ENCODE measurements at regions not wholly inside any gene's neighbourhood (a gene's known extent, or its start where the extent isn't known, plus 50 kb on each side); places are given as distances from the start of the nearest gene placed in this dataset.
"Not testable (repeated sequence)": the region's sequence is repeated elsewhere in the genome, so short reads cannot be mapped to it uniquely, and the experiment has no call there.

DNA sequence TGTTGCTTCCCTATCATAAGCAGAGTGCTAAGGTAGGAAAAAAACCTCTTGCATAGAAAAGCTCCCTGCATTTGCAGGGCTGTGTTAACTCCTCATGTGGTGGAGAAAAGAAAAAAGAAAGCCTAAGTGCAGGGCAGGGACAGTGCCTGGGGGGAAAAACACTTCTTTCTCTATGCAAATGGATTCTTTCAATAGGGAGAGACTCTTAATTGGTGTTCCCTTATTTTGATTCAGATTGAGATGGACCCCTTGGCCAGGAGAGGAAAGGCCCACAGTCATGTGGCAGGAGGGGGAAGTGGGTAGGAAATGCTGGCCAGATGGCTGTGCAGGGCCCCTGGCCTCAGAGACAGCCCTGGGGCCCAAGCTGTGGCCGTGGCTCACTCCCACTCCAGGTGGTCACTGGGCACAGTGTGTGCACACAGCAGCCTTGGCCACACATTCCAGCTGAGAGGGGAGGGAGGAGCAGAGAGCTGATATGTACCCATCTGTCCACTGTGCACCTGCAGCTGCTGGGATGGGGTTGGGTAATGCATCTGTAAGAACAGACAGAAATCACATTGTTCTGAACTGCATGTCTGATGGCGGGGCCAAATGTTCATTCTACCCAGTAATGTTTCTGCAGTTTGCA lies 410.4 kb downstream of the DSC3 start:
- no peak for DNase-seq (ENCODE audit: low read depth in 2 of 2)

DNA sequence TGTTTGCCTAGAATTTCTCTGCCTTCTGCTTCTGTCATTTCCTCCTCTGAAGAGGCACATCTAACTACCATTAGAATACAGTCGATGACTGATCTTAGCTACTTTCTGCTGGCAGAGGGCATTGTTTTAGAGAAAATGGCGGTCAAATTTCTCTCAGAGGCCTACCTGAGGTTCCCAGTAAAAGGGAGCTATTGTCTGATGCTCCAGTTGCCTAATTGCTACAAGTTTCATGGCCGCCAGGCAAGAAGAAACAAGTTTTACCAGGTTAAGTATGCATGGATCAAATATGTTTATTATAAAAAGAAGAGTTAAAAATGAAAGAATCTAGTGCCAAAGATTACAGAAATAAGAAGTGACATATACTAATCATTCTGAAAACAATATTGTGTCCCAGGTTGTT lies 416.6 kb downstream of the DSC3 start:
- no peak for DNase-seq (ENCODE audit: low read depth in 2 of 2)

DNA sequence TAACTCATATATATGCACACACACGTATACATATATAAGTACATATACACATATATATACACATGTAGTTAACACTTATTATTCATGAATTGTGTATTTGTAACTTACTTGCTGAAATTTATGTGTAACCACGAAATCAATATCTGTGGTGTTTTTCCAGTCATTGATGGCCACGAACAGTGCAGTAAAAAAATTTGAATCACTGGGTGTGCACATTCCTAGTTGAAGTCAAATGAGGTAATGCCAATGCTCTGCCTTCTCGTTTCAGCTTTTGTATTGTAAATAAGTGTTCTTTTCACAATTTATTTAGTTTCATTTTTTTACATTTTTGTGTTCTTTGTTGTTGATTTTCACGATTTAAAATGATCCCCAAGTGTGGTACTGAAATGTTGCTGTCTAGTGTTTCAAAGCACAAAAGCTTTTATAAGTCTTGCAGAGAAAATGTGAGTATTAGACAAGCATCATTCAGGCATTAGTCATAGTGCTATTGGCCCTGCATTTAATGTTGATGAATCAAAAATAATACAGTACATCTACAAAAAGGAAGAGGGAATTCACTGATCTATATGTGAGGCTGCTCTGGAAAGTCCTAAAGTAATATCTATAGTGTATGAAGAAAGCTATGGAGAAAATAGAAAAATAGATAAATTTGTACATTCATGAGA lies 419.0 kb downstream of the DSC3 start:
- DNase-seq (ENCODE audit: low read depth in 2 of 2) = no peak

DNA sequence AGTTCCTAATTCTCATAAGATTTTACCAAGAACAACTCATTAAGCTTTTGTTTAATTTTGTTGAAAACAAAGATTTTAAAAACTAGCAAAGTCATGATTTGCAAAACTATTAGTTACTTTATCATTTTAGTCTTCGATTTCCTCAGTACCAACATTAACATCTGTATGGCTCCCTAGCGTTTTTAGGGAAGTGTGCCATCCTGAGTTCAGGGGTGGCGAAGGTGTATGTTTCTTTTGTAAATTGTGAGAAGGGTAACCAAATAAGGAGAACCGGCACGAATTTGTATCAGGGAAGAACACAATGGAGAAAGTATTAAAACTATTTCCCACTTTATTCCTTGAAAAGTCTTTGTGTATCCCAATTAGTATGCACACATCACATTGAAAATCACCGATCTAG lies 419.9 kb downstream of the DSC3 start:
- DNase-seq (ENCODE audit: low read depth in 2 of 2) = no peak

DNA sequence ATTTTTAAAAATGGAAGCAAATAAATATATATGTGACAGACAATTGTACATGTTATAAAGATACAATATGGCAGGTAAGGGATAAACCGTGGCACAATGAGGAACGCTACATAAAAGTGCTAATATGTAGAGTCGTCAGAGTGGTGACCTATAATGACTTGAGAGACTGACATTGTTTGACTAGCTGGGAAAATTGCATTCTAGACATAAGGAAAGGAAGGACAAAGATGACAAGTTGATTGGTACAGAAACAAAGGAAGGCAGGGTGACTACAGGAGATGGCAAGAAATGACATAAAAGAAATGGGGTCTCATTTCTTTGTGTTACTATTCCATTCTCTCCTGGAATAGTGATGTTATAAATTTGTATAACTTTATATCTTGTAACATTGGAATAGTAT lies 420.4 kb downstream of the DSC3 start:
- no peak for DNase-seq (ENCODE audit: low read depth in 2 of 2)

DNA sequence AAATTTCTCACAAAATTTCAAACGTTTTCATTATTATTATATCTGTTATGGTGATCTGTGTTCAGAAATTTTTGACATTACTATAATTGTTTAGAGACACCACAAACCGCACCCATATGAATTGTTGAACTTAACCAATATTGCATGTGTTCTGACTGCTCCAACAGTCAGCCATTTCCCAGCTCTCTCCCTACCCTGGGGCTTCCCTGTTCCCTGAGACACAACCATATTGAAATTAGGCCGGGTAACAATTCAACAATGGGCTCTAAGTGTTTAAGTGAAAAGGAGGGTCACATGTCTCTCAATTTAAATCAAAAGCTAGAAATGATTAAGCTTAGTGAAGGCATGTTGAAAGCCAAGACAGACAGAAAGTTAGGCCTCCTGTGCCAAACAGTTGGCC lies 424.0 kb downstream of the DSC3 start:
- DNase-seq (ENCODE audit: low read depth in 2 of 2) = no peak

DNA sequence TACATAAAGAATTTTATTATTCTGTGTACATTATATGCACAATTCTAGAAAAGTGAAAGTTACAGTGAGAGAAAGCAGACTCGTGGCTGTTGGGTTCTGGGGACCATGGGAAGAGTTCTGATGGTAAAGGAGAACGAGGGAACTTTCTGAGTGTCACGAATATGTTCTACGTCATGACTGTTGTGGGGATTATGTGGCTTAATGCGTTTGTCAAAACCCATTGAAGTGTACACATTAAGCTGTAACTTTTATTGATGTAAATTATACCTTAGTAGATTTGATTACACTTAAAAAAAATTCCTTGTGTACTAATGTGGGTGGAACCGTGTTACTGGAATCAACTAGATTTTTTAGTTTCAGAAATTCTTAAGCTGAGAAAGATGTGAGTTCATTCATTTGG lies 426.1 kb downstream of the DSC3 start:
- DNase-seq (ENCODE audit: low read depth in 2 of 2) = no peak

DNA sequence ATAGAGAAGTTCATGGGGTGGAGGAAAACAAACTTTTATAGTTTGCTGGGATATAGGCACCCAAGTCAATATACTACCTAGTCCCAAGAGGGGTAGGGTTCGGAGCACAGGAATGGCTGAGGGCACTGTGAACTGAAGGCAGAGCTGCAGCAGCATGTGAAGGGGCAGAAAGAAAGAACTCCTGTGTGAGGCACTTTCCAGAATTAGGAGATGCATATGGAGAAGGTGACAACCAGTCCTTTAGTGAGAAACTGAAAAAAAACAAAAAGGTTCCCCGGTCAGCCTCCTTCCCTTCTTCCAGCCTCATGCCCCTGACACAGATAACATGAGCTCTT lies 429.1 kb downstream of the DSC3 start:
- no peak for DNase-seq (ENCODE audit: low read depth in 2 of 2)

DNA sequence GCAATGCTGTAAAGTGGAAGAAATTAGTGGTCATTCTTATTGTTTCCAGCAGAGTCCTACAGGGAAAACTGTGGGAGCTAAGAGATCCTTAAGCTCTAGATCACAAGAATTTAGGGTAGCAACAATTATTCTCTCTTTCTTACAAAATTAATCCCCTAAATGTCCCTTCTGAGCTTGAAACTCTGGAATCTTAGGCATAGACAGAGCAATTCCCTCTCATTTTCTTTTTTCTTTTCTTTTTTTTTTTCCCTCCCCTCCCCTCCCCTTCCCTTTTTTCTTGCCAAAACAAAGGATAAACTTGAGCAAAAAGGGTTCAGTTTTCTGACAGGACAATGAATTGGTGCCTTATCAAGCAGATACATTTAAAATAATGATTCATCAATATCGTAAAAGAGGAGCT lies 441.0 kb downstream of the DSC3 start:
- no peak for DNase-seq (ENCODE audit: low read depth in 2 of 2)

DNA sequence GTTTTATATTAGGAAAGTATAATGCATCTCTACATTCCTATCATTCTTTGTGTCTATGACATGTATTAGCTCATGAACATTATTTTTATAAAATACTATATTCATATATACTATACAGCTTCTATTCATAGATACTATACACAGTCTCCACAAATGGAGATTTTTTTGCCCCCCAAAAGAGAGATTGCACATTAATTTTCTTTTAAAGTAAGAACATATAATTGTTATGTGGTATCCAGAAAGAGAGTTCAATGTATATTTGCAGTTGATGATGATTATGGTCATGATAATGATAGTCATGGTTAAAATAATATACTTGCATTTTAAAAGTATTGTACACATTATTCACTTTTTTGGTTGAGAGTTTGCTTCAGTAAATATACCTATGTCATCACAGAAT lies 445.3 kb downstream of the DSC3 start:
- no peak for DNase-seq (ENCODE audit: low read depth in 2 of 2)

DNA sequence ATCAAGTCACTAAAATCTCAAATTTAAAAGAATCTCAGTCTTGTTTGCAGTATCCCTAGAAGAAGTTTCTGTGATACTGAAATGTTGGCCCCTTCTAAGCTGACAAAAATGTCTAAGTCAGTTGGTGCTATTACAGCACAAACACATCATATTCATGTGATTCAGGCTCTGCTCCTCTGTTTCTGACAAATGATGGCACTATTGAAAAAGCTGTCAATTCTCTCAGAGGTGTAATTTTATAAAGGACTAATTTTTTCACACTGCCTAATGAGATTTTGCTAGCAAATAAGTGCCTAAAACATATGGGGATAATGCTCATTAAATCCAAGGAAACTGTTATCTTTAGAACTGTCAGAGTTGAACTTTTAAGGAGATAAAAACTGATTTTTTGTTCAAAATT lies 445.9 kb downstream of the DSC3 start:
- DNase-seq (ENCODE audit: low read depth in 2 of 2) = no peak

DNA sequence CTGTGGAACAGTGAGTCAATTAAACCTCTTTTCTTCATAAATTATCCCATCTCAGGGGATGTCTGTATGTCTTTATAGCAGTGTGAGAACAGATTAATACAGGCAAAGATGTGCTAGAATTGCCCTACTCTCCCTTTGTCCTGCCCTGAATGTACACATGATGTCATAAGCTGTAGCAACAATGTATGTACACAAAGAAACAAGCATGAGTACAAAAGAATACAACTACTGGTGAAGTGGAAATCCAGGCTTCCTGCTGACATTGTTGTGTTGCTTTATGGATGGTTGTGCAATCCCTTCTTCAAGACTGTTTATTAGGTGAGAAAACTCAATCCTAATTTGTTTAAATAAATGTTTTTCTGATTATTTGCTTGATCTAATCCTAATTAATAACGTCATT lies 446.6 kb downstream of the DSC3 start:
- DNase-seq (ENCODE audit: low read depth in 2 of 2) = no peak

DNA sequence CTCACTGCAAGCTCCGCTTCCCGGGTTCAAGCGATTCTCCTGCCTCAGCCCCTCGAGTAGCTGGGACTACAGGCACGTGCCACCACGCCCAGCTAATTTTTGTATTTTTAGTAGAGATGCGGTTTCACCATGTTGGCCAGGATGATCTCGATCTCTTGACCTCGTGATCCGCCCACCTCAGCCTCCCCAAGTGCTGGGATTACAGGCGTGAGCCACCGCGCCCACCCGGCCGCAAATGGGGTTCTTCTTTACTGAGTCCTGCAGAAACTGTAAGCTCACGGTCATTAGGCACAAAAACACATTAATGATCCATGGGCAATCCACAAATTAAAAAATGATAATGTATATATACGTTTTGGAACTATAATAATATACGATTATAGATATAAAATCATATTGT lies 447.6 kb downstream of the DSC3 start:
- not testable (repeated sequence) for DNase-seq (ENCODE audit: low read depth in 2 of 2)

DNA sequence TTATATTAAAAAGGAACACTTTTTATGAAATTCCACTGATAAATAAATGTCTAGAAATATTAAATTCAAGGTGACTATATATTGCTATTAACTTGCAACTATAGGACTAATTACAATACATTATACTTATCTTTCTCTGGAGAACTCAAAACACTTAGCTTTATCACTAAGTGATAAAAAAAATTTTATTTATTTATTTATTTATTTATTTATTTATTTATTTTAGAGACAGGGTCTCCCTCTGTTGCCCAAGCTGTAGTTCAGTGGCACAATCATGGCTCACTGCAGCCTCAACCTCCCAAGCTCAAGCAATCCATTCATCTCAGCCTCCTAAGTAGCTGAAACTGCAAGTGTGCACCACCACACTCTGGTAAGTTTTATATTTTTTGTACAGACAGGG lies 451.1 kb downstream of the DSC3 start:
- no peak for DNase-seq (ENCODE audit: low read depth in 2 of 2)

DNA sequence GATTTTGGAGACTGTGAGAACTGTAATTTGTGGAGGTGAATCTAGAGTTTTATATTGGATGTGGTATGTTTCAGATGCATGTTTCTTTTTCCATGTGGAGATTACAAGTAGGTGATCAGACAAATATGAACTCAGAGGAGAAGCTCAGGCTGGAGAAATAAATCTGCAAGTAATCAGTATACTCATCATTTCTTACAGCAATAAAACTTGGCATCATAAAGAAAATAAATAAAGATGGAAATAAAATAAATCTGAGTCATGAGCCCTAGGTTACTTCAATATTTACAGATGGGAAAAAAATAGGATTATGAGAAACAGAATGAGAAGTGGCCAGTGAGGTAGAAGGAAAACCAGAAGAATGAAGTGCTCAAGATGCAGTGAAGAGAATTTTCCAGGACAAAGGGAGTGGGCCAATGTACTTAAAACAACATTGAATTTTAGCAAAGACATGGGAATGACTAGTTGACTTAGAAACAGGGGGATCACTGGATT lies 453.8 kb downstream of the DSC3 start:
- no peak for DNase-seq (ENCODE audit: low read depth in 2 of 2)

DNA sequence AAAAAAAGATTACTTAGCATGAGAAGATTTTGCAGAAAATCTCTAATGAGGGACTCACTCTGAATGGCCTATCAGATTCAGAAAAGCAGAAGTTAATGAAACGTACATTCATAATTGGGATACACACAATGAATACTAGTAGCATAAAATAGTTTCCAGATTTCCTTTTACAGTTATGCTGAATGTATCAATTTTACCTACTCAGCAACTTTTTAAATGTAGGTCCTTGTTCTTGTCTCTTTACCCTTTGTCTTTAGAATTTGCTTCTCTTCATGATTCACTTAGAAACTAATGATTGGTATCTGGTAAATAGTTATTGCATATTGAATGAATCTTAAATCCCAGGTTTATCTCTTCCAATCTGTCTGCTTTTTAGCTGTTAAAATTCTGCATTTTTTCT lies 458.8 kb downstream of the DSC3 start:
- DNase-seq (ENCODE audit: low read depth in 2 of 2) = no peak

DNA sequence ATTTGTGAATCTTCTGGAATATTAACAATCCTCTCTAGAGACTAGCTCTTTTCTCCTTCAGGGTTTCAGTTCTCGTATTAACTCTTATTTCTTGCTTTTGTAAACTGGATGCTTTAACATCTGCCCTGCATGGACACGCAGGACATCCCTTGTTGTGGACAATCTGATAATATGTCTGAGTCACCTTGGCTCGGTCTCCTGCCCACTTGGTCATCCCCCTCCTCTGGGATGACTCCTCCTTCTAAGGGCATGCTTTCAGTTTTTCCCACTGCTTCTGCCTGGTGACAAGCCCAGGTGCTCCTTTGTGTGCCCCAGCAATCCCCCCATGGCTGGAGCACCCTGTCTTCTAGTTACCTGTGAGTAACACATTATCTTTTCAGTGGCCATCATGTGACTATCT lies 460.5 kb downstream of the DSC3 start:
- DNase-seq (ENCODE audit: low read depth in 2 of 2) = no peak

DNA sequence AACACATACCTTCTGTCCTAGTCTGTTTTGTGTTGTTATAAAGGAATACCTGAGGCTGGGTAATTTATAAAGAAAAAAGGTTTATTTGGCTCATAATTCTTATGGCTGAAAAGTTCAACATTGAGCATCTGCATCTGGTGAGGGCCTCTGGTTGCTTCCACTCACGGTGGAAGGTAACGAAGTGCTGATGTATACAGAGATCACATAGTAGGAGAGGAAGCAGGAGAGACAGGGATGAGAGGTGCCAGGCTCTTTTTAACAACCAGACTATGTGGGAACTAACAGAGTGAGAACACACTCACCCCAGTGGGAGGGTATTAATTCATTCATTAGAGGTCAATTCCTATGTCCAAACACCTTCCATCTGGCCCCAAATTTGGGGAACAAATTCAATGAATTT lies 463.8 kb downstream of the DSC3 start:
- DNase-seq (ENCODE audit: low read depth in 2 of 2) = no peak

DNA sequence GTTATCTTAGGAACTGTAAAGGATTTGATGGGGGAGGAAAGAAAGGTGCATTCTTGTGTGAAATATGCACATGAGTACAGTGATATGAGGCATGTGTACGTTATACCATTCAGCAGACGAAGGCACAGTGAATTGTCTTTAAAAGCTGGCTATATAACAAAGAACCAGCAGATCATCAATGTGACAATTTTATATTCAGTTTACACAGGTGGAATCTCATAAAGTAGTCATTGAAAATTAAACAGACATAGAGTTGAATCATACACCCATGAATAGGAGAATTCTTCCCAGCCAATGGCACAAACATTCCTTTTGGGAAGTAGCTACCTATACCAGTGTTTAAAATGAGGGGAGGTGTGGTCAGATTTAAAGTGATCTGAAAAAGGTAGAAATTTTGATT lies 470.3 kb downstream of the DSC3 start:
- no peak for DNase-seq (ENCODE audit: low read depth in 2 of 2)

DNA sequence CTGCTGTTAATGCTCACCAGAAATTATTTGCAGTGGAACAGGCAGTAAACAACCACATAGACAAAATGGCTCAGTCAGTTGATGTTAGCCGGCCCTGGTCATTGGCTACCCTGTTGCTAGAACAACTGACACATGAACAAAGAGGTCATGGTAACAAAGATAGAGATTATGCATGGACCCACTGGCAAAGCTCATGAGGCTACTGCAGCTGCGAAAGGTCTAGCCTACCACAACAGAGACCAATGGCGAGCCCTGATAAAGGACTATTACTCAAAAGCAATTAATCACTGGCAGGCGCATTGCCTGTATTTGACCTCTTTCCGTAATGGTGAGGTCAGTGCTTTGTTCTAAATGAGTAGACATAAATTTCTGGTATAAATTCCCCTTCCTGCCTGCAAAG lies 474.2 kb downstream of the DSC3 start:
- DNase-seq (ENCODE audit: low read depth in 2 of 2) = no peak

DNA sequence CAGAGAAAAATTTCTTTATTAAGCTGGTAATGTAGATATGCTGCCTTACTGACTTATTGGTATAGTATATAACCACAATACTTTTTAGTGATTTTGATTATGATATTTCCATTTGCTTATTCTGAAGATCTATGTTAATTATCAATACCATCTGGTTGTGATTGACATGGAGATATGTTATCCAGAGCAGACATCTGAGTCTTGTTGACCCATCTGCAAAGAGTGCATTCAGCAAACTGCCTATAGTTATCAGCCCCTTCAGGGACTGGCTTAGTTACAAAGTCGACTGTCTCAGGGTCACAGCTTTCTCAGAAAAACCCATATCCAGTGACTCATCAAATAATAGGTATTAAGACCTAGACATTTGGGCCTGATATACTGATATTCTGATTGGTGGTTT lies 475.7 kb downstream of the DSC3 start:
- DNase-seq (ENCODE audit: low read depth in 2 of 2) = no peak

DNA sequence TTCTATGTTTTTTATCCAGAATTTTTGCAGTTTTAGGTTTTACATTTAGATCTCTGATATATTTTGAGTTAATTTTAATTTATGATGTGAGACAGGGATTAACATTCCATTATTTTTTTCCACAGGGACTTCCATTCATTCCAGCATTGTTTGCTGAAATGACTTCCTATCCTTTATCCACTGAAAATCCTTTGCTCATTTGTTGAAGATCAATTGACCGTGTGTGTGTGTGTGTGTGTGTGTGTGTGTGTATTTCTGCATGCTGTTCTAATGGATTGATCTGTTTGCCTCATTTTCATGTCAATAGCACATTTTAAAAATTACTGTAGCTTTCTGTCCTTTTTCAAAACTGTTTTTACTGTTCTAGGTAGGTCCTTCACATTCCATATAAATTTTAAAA lies 480.3 kb downstream of the DSC3 start:
- DNase-seq (ENCODE audit: low read depth in 2 of 2) = no peak

DNA sequence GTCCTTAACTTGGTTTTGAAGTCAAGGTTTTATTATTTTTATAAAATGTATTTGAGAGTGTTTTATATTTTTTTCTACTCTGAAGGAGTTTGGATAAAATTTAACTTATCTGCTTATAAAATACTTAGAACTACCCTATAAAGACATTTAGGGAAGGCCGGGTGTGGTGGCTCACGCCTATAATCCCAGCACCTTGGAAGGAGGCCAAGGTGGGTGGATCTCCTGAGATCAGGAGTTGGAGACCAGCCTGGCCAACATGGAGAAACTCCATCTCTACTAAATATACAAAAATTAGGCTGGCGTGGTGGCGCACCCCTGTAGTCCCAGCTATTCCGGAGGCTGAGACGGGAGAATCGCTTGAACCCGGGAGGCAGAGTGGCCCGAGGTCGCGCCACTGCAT lies 486.4 kb downstream of the DSC3 start:
- no peak for DNase-seq (ENCODE audit: low read depth in 2 of 2)

DNA sequence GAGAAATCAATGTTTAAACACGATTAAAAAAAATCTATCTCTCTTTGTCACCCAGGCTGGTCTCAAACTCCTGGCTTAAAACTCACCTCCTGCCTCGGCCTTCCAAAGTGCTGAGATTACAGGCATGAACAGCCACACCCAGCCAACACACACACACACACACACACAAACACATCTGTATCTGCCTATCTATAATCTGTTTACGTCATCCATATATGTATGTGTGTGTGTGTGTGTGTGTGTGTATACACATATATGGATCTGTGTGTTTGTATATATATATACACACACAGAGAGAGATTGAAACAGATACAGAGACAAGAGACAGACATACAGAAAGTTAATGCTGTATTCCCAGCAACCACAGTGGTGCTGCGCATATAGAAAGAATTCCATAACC lies 497.1 kb downstream of the DSC3 start:
- DNase-seq (ENCODE audit: low read depth in 2 of 2) = no peak

Measured in fibroblast of skin of left quadriceps (primary cell).